ENCODE measurements at regions not wholly inside any gene's neighbourhood (a gene's known extent, or its start where the extent isn't known, plus 50 kb on each side); places are given as distances from the start of the nearest gene placed in this dataset.

DNA sequence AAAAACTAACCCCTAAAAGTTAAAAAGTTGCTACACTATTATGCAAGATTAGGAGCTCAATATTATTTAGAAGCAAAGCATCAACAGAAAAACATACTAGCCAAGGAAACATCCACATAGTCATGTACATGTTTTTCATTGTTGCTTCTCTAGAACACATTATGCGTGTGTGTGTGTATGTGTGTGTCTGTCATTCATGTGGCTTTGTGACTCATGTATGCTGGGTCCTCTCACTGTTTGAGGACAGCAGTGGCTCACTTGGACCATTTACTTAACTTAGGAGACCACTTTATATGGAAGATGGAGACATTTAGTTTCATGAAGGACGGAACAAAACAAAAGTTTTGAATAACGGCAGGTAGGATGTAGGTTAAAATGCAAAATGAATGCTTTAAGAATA lies 219.4 kb upstream of the THBS1 start:
- H3K36me3 ChIP-seq (ENCODE audit: control insufficient read depth in 2 of 3, insufficient read depth in 3 of 3, low read length in 3 of 3) = no peaks in the 10 kb centered on the region
- no peaks in the 10 kb centered on the region for H3K36me3 Mint-ChIP-seq
- peaks cover 5 to 26% (median 20%) of the 10 kb centered on the region in 5 donors for H3K27me3 Mint-ChIP-seq
- H3K27ac Mint-ChIP-seq = no peak overlapping the region
- no peaks in the 10 kb centered on the region for H3K4me1 ChIP-seq (ENCODE audit: control insufficient read depth in 2 of 2, insufficient read depth in 2 of 2, low read length in 2 of 2)
- ATAC-seq (no peak), DNase-seq (no peak)
- no peak overlapping the region for H3K4me3 ChIP-seq (ENCODE audit: low read length)
- H3K4me1 Mint-ChIP-seq = no peaks in the 10 kb centered on the region
- peaks cover 0 to 8% (median 0%) of the 10 kb centered on the region in 11 donors for H3K9me3 Mint-ChIP-seq
- CTCF ChIA-PET = no interaction called here
- POLR2A ChIA-PET = no interaction called here
- no peak overlapping the region for H3K27ac ChIP-seq (ENCODE audit: low read depth, low read length)
- no peaks in the 10 kb centered on the region for H3K27me3 ChIP-seq (ENCODE audit: control insufficient read depth in 2 of 2, insufficient read depth in 2 of 2, low read length in 2 of 2)
- no peak overlapping the region for H3K4me3 Mint-ChIP-seq
- H3K9me3 ChIP-seq (ENCODE audit: control insufficient read depth in 2 of 3, low read length in 3 of 3) = no peaks in the 10 kb centered on the region
- intact Hi-C loops (cut with micrococcal nuclease) = no loop called here

- H3K9me3 ChIP-seq (ENCODE audit: control insufficient read depth in 2 of 3, low read length in 3 of 3) = no peaks in the 10 kb centered on the region
- Mint-ChIP-seq H3K27me3 (peaks cover 5 to 30% (median 14%) of the 10 kb centered on the region in 5 donors), H3K9me3 (peaks cover 0 to 8% (median 0%) of the 10 kb centered on the region in 11 donors), H3K4me3 (no peak overlapping the region), H3K27ac (no peak overlapping the region), H3K36me3 (no peaks in the 10 kb centered on the region), H3K4me1 (no peaks in the 10 kb centered on the region)
- no peaks in the 10 kb centered on the region for H3K27me3 ChIP-seq (ENCODE audit: control insufficient read depth in 2 of 2, insufficient read depth in 2 of 2, low read length in 2 of 2)
- ChIA-PET CTCF (no interaction called here), POLR2A (no interaction called here)
- ATAC-seq = no peak
- no peak overlapping the region for H3K27ac ChIP-seq (ENCODE audit: low read depth, low read length)
- no peaks in the 10 kb centered on the region for H3K36me3 ChIP-seq (ENCODE audit: control insufficient read depth in 2 of 3, insufficient read depth in 3 of 3, low read length in 3 of 3)
- intact Hi-C loops (cut with micrococcal nuclease) = no loop called here
- no peaks in the 10 kb centered on the region for H3K4me1 ChIP-seq (ENCODE audit: control insufficient read depth in 2 of 2, insufficient read depth in 2 of 2, low read length in 2 of 2)
- no peak overlapping the region for H3K4me3 ChIP-seq (ENCODE audit: low read length)
- no peak for DNase-seq
Measured at GRCh38 chr15:39362821-39363561, 217.9 kb upstream of the THBS1 start.

DNA sequence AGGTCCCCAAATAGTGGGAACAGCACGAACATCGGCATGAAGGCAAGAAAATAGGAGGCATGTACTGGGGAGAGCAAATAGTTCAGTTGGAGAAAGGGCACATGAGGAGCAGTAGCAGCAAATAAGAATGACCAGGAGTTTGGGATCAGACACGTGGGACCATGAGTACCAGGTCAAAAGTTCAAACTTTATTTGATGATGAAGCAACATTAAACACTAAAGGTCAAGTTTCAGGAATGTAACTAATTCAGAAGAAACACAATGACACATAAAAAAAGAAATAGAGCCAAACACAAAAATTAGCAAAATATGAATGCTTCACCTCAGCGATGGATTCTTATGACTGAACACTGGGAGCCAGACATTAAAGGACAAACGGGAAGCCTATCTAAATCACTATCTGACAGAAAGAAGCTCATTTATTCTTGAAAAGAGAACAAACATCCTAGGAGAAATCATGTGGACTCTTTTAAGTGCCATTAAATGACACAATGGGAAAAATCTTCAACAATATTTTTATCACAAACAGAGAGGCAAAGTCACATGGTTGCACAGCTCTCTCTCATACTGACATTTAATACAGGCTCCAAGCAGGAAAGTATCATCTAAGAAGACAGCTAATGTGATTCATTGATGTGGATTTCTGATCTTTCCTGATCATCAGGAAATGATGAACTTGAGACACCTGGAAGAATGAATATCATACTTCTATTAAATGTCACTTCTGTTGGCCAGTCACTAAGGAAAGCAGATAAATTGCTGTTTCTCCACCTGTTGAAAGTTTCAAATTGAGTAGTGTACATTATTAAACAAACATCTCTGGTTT lies 216.9 kb upstream of the THBS1 start:
- no peak overlapping the region for H3K27ac Mint-ChIP-seq
- POLR2A ChIA-PET = no interaction called here

GRCh38 chr15:39364721-39365120 lies 216.2 kb upstream of the THBS1 start:
- Mint-ChIP-seq H3K27ac (no peak overlapping the region), H3K4me1 (no peaks in the 10 kb centered on the region), H3K4me3 (no peak overlapping the region), H3K27me3 (peaks cover 4 to 37% (median 14%) of the 10 kb centered on the region in 5 donors), H3K9me3 (peaks cover 0 to 17% (median 5%) of the 10 kb centered on the region in 11 donors), H3K36me3 (peaks cover 0 to 5% (median 0%) of the 10 kb centered on the region in 5 donors)
- Histone ChIP-seq H3K27me3 (ENCODE audit: control insufficient read depth in 2 of 2, insufficient read depth in 2 of 2, low read length in 2 of 2) (no peaks in the 10 kb centered on the region), H3K4me1 (ENCODE audit: control insufficient read depth in 2 of 2, insufficient read depth in 2 of 2, low read length in 2 of 2) (no peaks in the 10 kb centered on the region), H3K36me3 (ENCODE audit: control insufficient read depth in 2 of 3, insufficient read depth in 3 of 3, low read length in 3 of 3) (no peaks in the 10 kb centered on the region), H3K4me3 (ENCODE audit: low read length) (no peak overlapping the region), H3K9me3 (ENCODE audit: control insufficient read depth in 2 of 3, low read length in 3 of 3) (no peaks in the 10 kb centered on the region), H3K27ac (ENCODE audit: low read depth, low read length) (no peak overlapping the region)
- intact Hi-C loops (cut with micrococcal nuclease) = no loop called here
- no peak for DNase-seq
- CTCF ChIA-PET = no interaction called here
- ATAC-seq = no peak
- POLR2A ChIA-PET = no interaction called here

More for the DNA sequence above, 216.9 kb upstream of the THBS1 start:
- H3K36me3 ChIP-seq (ENCODE audit: control insufficient read depth in 2 of 3, insufficient read depth in 3 of 3, low read length in 3 of 3) = no peaks in the 10 kb centered on the region
- peaks cover 0 to 5% (median 0%) of the 10 kb centered on the region in 5 donors for H3K36me3 Mint-ChIP-seq
- no peaks in the 10 kb centered on the region for H3K9me3 ChIP-seq (ENCODE audit: control insufficient read depth in 2 of 3, low read length in 3 of 3)
- no peak overlapping the region for H3K27ac ChIP-seq (ENCODE audit: low read depth, low read length)
- intact Hi-C loops (cut with micrococcal nuclease) = no loop called here
- H3K4me3 ChIP-seq (ENCODE audit: low read length) = no peak overlapping the region
- H3K9me3 Mint-ChIP-seq = peaks cover 0 to 14% (median 5%) of the 10 kb centered on the region in 11 donors
- H3K4me3 Mint-ChIP-seq = no peak overlapping the region
- H3K27me3 Mint-ChIP-seq = peaks cover 5 to 35% (median 14%) of the 10 kb centered on the region in 5 donors
- CTCF ChIA-PET = no interaction called here
- H3K4me1 Mint-ChIP-seq = no peaks in the 10 kb centered on the region
- DNase-seq (no peak), ATAC-seq (no peak)
- no peaks in the 10 kb centered on the region for H3K4me1 ChIP-seq (ENCODE audit: control insufficient read depth in 2 of 2, insufficient read depth in 2 of 2, low read length in 2 of 2)
- H3K27me3 ChIP-seq (ENCODE audit: control insufficient read depth in 2 of 2, insufficient read depth in 2 of 2, low read length in 2 of 2) = no peaks in the 10 kb centered on the region

- Mint-ChIP-seq H3K4me3 (no peak overlapping the region), H3K27me3 (peaks cover 2 to 37% (median 14%) of the 10 kb centered on the region in 5 donors), H3K36me3 (peaks cover 0 to 5% (median 0%) of the 10 kb centered on the region in 5 donors), H3K4me1 (no peaks in the 10 kb centered on the region), H3K9me3 (peaks cover 0 to 17% (median 8%) of the 10 kb centered on the region in 11 donors), H3K27ac (no peak overlapping the region)
- POLR2A ChIA-PET = no interaction called here
- Histone ChIP-seq H3K4me1 (ENCODE audit: control insufficient read depth in 2 of 2, insufficient read depth in 2 of 2, low read length in 2 of 2) (no peaks in the 10 kb centered on the region), H3K36me3 (ENCODE audit: control insufficient read depth in 2 of 3, insufficient read depth in 3 of 3, low read length in 3 of 3) (no peaks in the 10 kb centered on the region), H3K27ac (ENCODE audit: low read depth, low read length) (no peak overlapping the region), H3K4me3 (ENCODE audit: low read length) (no peak overlapping the region), H3K9me3 (ENCODE audit: control insufficient read depth in 2 of 3, low read length in 3 of 3) (no peaks in the 10 kb centered on the region), H3K27me3 (ENCODE audit: control insufficient read depth in 2 of 2, insufficient read depth in 2 of 2, low read length in 2 of 2) (no peaks in the 10 kb centered on the region)
- intact Hi-C loops (cut with micrococcal nuclease) = no loop called here
- no peak for DNase-seq
- no peak for ATAC-seq
- CTCF ChIA-PET = no interaction called here
Measured at GRCh38 chr15:39365161-39365560, 215.7 kb upstream of the THBS1 start.

DNA sequence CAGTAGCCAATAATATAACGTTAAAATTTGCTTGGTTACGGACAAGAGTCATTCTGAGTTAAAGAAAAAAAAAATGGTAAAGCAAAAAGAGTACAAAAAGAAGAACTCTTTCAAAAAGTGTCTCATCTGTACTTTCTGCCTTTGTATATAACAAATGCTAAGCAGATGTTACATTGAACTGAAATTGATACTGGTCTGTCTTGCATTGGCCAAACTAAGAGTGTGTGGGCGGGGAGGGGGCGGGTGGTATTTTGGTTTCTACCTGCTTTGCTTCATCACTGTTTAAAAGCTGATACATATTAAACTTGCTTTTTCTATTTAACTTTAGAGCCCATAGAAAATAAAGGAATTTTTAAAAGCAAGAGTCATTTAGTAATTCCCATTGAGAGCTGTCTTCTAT lies 215.0 kb upstream of the THBS1 start:
- DNase-seq (no peak), ATAC-seq (no peak)
- no peaks in the 10 kb centered on the region for H3K27me3 ChIP-seq (ENCODE audit: control insufficient read depth in 2 of 2, insufficient read depth in 2 of 2, low read length in 2 of 2)
- peaks cover 0 to 7% (median 0%) of the 10 kb centered on the region in 5 donors for H3K36me3 Mint-ChIP-seq
- no peak overlapping the region for H3K27ac Mint-ChIP-seq
- peaks cover 1 to 24% (median 10%) of the 10 kb centered on the region in 11 donors for H3K9me3 Mint-ChIP-seq
- no peaks in the 10 kb centered on the region for H3K4me1 Mint-ChIP-seq
- no peak overlapping the region for H3K27ac ChIP-seq (ENCODE audit: low read depth, low read length)
- peaks cover 2 to 37% (median 14%) of the 10 kb centered on the region in 5 donors for H3K27me3 Mint-ChIP-seq
- H3K9me3 ChIP-seq (ENCODE audit: control insufficient read depth in 2 of 3, low read length in 3 of 3) = no peaks in the 10 kb centered on the region
- H3K36me3 ChIP-seq (ENCODE audit: control insufficient read depth in 2 of 3, insufficient read depth in 3 of 3, low read length in 3 of 3) = no peaks in the 10 kb centered on the region
- no peaks in the 10 kb centered on the region for H3K4me1 ChIP-seq (ENCODE audit: control insufficient read depth in 2 of 2, insufficient read depth in 2 of 2, low read length in 2 of 2)
- ChIA-PET POLR2A (no interaction called here), CTCF (no interaction called here)
- intact Hi-C loops (cut with micrococcal nuclease) = no loop called here
- no peak overlapping the region for H3K4me3 ChIP-seq (ENCODE audit: low read length)
- no peak overlapping the region for H3K4me3 Mint-ChIP-seq
